Aorta (tissue), 5 donors: ENCODE measurements at regions not wholly inside any gene's neighbourhood (a gene's known extent, or its start where the extent isn't known, plus 50 kb on each side); places are given as distances from the start of the nearest gene placed in this dataset.

Experiments used
- ATAC-seq: fragments of 200-7000 bp; cut with Tn5 transposase; one replicate; pipeline ENCODE4 v1.9.1; 2022; ENCODE audit warnings: moderate library complexity; ENCODE audit not compliant: low FRiP score
- DNase-seq, 2 donors: peaks; one replicate each; pipeline ENCODE4 v3.0.0-alpha.2; 2020
- H3K27ac ChIP-seq, 2 donors: one replicate each; pipeline ENCODE4 v1.5.1; 2013; ENCODE audit warnings: low read length in 2 of 2, mild to moderate bottlenecking in 2 of 2, moderate library complexity in 2 of 2, control low read depth in 1 of 2, inconsistent platforms in 1 of 2, low read depth in 1 of 2
- H3K27me3 ChIP-seq, 2 donors: one replicate each; pipeline ENCODE4 v1.6.1; 2013; ENCODE audit warnings: control low read depth in 1 of 2, low read length in 1 of 2, mild to moderate bottlenecking in 1 of 2, moderate library complexity in 1 of 2; ENCODE audit not compliant: insufficient read depth in 2 of 2, control insufficient read depth in 1 of 2
- H3K36me3 ChIP-seq, 2 donors: one replicate each; pipeline ENCODE4 v1.6.1; 2013; ENCODE audit warnings: control low read depth in 1 of 2, low read length in 1 of 2, mild to moderate bottlenecking in 1 of 2; ENCODE audit not compliant: insufficient read depth in 2 of 2, control insufficient read depth in 1 of 2
- H3K4me1 ChIP-seq, 2 donors: one replicate each; pipeline ENCODE4 v1.6.1; 2013; ENCODE audit warnings: low read length in 2 of 2, control low read depth in 1 of 2, mild to moderate bottlenecking in 1 of 2, moderate library complexity in 1 of 2; ENCODE audit not compliant: insufficient read depth in 2 of 2, control insufficient read depth in 1 of 2
- H3K4me3 ChIP-seq, 2 donors: one replicate each; pipeline ENCODE4 v1.5.1; 2013; ENCODE audit warnings: low read length in 2 of 2, control low read depth in 1 of 2, mild to moderate bottlenecking in 1 of 2
- H3K9me3 ChIP-seq: one replicate; pipeline ENCODE4 v1.6.1; 2013; ENCODE audit warnings: mild to moderate bottlenecking, low read length; ENCODE audit not compliant: control insufficient read depth
- WGBS, 2 donors: extraction: QIAGEN DNeasy Blood & Tissue Kit; methylation state at CpG; one replicate each; pipeline ENCODE4 v1.1.7; 2013; 5-methylcytosine and 5-hydroxymethylcytosine counted together
- intact Hi-C, 2 donors: fragments of 100-400 bp; cut with DNase I; formaldehyde crosslinking; loops; one replicate each; pipeline versions ENCODE4 v1.14.2 to v1.15.0; 2022
- donor health status: healthy with polysubstance abuse.
- donor health status: Bipolar disorder and iron deficiency.
- donor health status: DM: no; HTN: no; CAD: no.
- donor health status: DM: no; HTN: no; CAD: no.
- donor health status: DM: yes; HTN: yes; CAD: no.

DNA sequence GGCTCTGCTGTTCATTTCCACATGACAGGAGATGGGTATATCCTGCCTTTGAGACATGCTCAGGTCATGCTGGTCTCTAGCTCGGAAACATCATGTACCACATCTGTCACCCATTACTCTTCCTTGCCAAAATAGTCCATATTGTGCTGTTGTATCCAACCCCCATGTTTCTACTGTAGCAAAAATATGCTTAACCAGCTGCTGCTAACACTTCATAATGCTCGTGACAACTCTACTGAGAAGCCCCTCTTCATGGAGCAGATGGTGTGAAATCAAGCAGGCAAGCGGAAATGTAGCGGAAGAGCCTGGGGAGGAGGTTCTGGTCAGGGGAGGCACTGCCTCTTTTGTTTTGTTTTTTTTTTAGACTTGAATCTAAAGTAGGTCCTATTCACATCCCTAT is 82.9 kb downstream of the NPY start:
- no peak for ATAC-seq

GRCh38 chr7:24368161-24368560 is 84.2 kb downstream of the NPY start:
- H3K4me3 ChIP-seq: no peak overlapping the region
- 40 to 52% methylated on average over 2 of the region's 2 CpGs for WGBS, 2 donors
- DNase-seq: no peak
- no peaks in the 10 kb centered on the region for H3K4me1 ChIP-seq
- H3K27me3 ChIP-seq: peaks cover 0 to 2% of the 10 kb centered on the region in 2 donors
- ATAC-seq: no peak
- no peaks in the 10 kb centered on the region for H3K36me3 ChIP-seq
- H3K9me3 ChIP-seq: no peaks in the 10 kb centered on the region
- no peak overlapping the region for H3K27ac ChIP-seq
- intact Hi-C loops: no loop called here

More for the DNA sequence above, 82.9 kb downstream of the NPY start:
- no peak overlapping the region for H3K4me3 ChIP-seq
- H3K9me3 ChIP-seq: no peaks in the 10 kb centered on the region
- no peaks in the 10 kb centered on the region for H3K4me1 ChIP-seq
- no peak for DNase-seq
- intact Hi-C loops: no loop called here
- no peak overlapping the region for H3K27ac ChIP-seq
- 55 to 66% methylated on average over 4 of the region's 4 CpGs for WGBS, 2 donors
- H3K36me3 ChIP-seq: no peaks in the 10 kb centered on the region
- H3K27me3 ChIP-seq: peaks cover 0 to 2% of the 10 kb centered on the region in 2 donors

- H3K4me1 ChIP-seq: no peaks in the 10 kb centered on the region
- DNase-seq (no peak), ATAC-seq (no peak)
- 83% methylated on average over 5 of the region's 5 CpGs for WGBS, 2 donors
- H3K27ac ChIP-seq: no peak overlapping the region
- H3K9me3 ChIP-seq: no peaks in the 10 kb centered on the region
- H3K36me3 ChIP-seq: no peaks in the 10 kb centered on the region
- intact Hi-C loops: no loop called here
- no peak overlapping the region for H3K4me3 ChIP-seq
- peaks cover 0 to 2% of the 10 kb centered on the region in 2 donors for H3K27me3 ChIP-seq
Observed at GRCh38 chr7:24370541-24370940, 86.6 kb downstream of the NPY start.

DNA sequence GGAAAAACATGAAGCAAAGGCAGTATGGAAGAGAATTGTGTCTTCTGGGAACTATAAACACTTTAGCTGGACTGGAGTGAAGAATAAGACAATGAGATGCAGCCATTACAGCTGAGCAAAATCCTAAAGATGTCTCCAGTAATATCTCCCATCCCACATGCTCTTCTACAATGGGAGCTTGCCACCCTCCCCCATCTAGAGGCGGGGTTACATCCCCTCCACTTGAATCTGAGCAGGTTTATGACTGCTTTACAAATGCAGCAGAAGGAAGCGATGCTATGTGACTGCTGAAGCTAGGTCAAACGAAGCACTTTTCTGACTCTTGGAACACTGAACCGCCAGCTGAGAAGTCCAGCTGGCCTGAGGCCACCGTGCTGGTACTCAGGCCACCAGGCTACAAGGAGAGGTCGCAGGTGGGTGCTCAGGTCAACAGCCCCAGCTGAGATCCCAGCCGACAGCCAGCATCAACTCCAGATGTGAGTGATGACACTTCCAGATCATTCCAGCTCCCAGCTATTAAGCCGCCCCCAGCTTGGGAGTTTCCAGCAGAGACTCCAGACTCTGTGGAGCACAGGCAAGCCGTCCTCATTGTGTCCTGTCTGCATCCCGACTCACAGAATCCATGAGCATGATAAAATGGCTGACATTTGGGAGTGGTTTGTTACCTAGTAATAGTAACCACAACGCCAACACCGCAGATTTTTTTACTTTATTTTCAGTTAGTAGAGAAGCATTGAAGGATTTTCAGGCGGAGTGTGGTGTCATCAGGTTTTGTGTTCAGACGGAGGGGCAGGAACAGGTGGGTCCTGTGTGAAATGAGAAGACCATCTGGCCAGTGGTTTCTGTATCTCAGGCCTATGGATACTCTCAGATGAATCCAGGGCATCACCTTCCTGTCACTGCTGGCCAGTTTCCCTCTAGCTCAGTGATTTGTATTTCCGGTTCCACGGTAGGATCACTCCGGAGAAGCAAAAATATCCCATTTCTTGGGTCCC is 89.3 kb downstream of the NPY start:
- intact Hi-C loops: no loop called here
- no peak for ATAC-seq
- DNase-seq: no peak
- Histone ChIP-seq H3K27ac (no peak overlapping the region), H3K9me3 (no peaks in the 10 kb centered on the region), H3K4me1 (no peaks in the 10 kb centered on the region), H3K36me3 (no peaks in the 10 kb centered on the region), H3K27me3 (peaks cover 0 to 2% of the 10 kb centered on the region in 2 donors), H3K4me3 (no peak overlapping the region)
- 73 to 74% methylated on average over 17 of the region's 17 CpGs for WGBS, 2 donors

GRCh38 chr7:24378871-24379616 is 95.1 kb downstream of the NPY start:
- no peak for ATAC-seq
- Histone ChIP-seq H3K27me3 (peaks cover 0 to 2% of the 10 kb centered on the region in 2 donors), H3K4me1 (no peaks in the 10 kb centered on the region), H3K36me3 (no peaks in the 10 kb centered on the region), H3K27ac (no peak overlapping the region), H3K9me3 (no peaks in the 10 kb centered on the region), H3K4me3 (no peak overlapping the region)
- DNase-seq: no peak
- intact Hi-C loops: no loop called here
- WGBS, 2 donors: 70 to 77% methylated on average over 8 of the region's 8 CpGs

- no peaks in the 10 kb centered on the region for H3K36me3 ChIP-seq
- no peak for DNase-seq
- no peak for ATAC-seq
- intact Hi-C loops: no loop called here
- no peaks in the 10 kb centered on the region for H3K4me1 ChIP-seq
- H3K9me3 ChIP-seq: no peaks in the 10 kb centered on the region
- WGBS, 2 donors: 54 to 57% methylated on average over 6 of the region's 6 CpGs
- no peaks in the 10 kb centered on the region for H3K27me3 ChIP-seq
- no peak overlapping the region for H3K27ac ChIP-seq
- no peak overlapping the region for H3K4me3 ChIP-seq
Observed at GRCh38 chr7:24381894-24382505, 98.0 kb downstream of the NPY start.

GRCh38 chr7:24383055-24383454 is 99.1 kb downstream of the NPY start:
- no peaks in the 10 kb centered on the region for H3K27me3 ChIP-seq
- intact Hi-C loops: no loop called here
- no peak overlapping the region for H3K27ac ChIP-seq

GRCh38 chr7:24384362-24385030 is 100.5 kb downstream of the NPY start:
- no peaks in the 10 kb centered on the region for H3K4me1 ChIP-seq
- H3K27me3 ChIP-seq: no peaks in the 10 kb centered on the region
- no peaks in the 10 kb centered on the region for H3K9me3 ChIP-seq
- 56 to 64% methylated on average over 3 of the region's 3 CpGs for WGBS, 2 donors
- H3K4me3 ChIP-seq: no peak overlapping the region
- H3K27ac ChIP-seq: no peak overlapping the region
- ATAC-seq (no peak), DNase-seq (no peak)
- H3K36me3 ChIP-seq: no peaks in the 10 kb centered on the region
- intact Hi-C loops: no loop called here

More at GRCh38 chr7:24383055-24383454, 99.1 kb downstream of the NPY start:
- Histone ChIP-seq H3K9me3 (no peaks in the 10 kb centered on the region), H3K4me3 (no peak overlapping the region), H3K36me3 (no peaks in the 10 kb centered on the region), H3K4me1 (no peaks in the 10 kb centered on the region)
- ATAC-seq: no peak
- 86 to 92% methylated on average over 1 of the region's 1 CpG for WGBS, 2 donors
- no peak for DNase-seq
